GM21381 (cell line): ENCODE measurements at regions not wholly inside any gene's neighbourhood (a gene's known extent, or its start where the extent isn't known, plus 50 kb on each side); places are given as distances from the start of the nearest gene placed in this dataset.

ENCODE experiments used
- ATAC-seq: cut with Tn5 transposase; IDR thresholded peaks from one replicate; pipeline ENCODE4 v1.9.1; 2021; ENCODE audit warnings: mild to moderate bottlenecking, moderate library complexity; ENCODE audit not compliant: unreplicated experiment

GRCh38 chr9:118283488-118283887 is 579.3 kb downstream of the TLR4 start:
- ATAC-seq: no peak

- ATAC-seq: no peak
Measured at GRCh38 chr9:118290116-118290515, 585.9 kb downstream of the TLR4 start.

GRCh38 chr9:118295413-118295812 is 591.2 kb downstream of the TLR4 start:
- no peak for ATAC-seq

GRCh38 chr9:118302721-118303120 is 598.5 kb downstream of the TLR4 start:
- ATAC-seq: no peak

GRCh38 chr9:118303216-118303615 is 599.0 kb downstream of the TLR4 start:
- no peak for ATAC-seq

GRCh38 chr9:118305331-118305730 is 601.1 kb downstream of the TLR4 start:
- no peak for ATAC-seq

- ATAC-seq: no peak
Measured at GRCh38 chr9:118306801-118307200, 602.6 kb downstream of the TLR4 start.

- no peak for ATAC-seq
Measured at GRCh38 chr9:118313965-118314364, 609.8 kb downstream of the TLR4 start.

- ATAC-seq: no peak
Measured at GRCh38 chr9:118316831-118317343, 612.7 kb downstream of the TLR4 start.

GRCh38 chr9:118318770-118319431 is 614.7 kb downstream of the TLR4 start:
- no peak for ATAC-seq

- ATAC-seq: no peak
Measured at GRCh38 chr9:118321788-118322187, 617.6 kb downstream of the TLR4 start.

- no peak for ATAC-seq
Measured at GRCh38 chr9:118324706-118325105, 620.5 kb downstream of the TLR4 start.

- no peak for ATAC-seq
Measured at GRCh38 chr9:118325757-118326156, 621.6 kb downstream of the TLR4 start.

- no peak for ATAC-seq
Measured at GRCh38 chr9:118326326-118326725, 622.1 kb downstream of the TLR4 start.

GRCh38 chr9:118330191-118330986 is 626.2 kb downstream of the TLR4 start:
- no peak for ATAC-seq

GRCh38 chr9:118331622-118332045 is 627.4 kb downstream of the TLR4 start:
- ATAC-seq: no peak

GRCh38 chr9:118336250-118336942 is 632.2 kb downstream of the TLR4 start:
- no peak for ATAC-seq

- no peak for ATAC-seq
Measured at GRCh38 chr9:118336943-118337330, 632.7 kb downstream of the TLR4 start.

GRCh38 chr9:118360036-118360435 is 655.8 kb downstream of the TLR4 start:
- ATAC-seq: no peak

- no peak for ATAC-seq
Measured at GRCh38 chr9:118362123-118362522, 657.9 kb downstream of the TLR4 start.

- no peak for ATAC-seq
Measured at GRCh38 chr9:118362596-118362995, 658.4 kb downstream of the TLR4 start.
